ENCODE measurements at regions not wholly inside any gene's neighbourhood (a gene's known extent, or its start where the extent isn't known, plus 50 kb on each side); places are given as distances from the start of the nearest gene placed in this dataset.

DNA sequence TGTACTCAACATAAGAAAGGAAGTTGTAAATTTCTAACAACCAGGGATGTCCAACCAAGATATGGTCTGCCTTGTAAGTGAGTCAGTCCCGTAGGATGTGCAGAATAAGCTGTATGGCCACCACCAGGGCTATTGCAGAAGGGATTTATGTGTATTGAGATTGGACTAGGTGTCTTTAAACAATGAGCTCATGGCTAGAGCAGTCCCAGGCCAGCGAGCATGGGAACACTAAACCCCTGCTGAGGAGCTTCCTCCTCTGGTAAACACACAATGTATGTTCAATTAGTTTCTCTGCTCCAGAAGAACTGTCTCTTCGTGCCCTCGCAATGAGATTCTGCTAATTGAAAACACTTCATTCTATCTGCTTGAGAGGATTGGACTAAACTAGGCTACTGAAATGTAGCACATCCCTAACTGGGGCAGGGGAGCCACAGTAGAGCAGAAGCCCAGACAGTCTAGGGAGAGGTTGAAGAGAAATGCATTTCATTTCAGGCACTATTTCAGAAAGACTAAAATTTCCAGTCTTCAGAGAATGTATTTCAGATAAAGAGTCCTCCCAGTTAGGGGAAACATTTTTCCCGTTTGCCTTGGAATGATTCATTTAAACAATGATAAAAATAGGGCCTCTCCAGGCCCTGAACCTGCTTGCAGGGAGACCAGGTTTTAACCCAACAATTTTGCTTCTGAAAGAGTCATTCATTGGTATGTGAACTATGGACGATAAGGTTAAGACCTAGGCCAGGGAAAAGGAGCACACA, 154.7 kb downstream of the FAM114A2 start:
- Histone ChIP-seq H3K4me1 (ENCODE audit: control insufficient read depth, extremely low read depth, insufficient read depth, low read length) (no peaks in the 10 kb centered on the region), H3K79me2 (ENCODE audit: control insufficient read depth, insufficient read depth, low read length) (no peaks in the 10 kb centered on the region), H4K20me1 (ENCODE audit: control insufficient read depth, extremely low read depth, insufficient read depth, low read length) (no peaks in the 10 kb centered on the region), H3K36me3 (ENCODE audit: control insufficient read depth in 2 of 2, extremely low read depth in 1 of 2, insufficient read depth in 2 of 2, low read length in 2 of 2) (no peaks in the 10 kb centered on the region), H3K9ac (ENCODE audit: control insufficient read depth, extremely low read depth, insufficient read depth, low read length) (no peak overlapping the region), H3K4me3 (ENCODE audit: control insufficient read depth in 2 of 3, extremely low read depth in 1 of 3, insufficient read depth in 2 of 3, low read depth in 1 of 3, low read length in 3 of 3) (no peak overlapping the region), H3K4me2 (ENCODE audit: control insufficient read depth, extremely low read depth, insufficient read depth, low read depth, low read length) (no peak overlapping the region), H2AFZ (ENCODE audit: control insufficient read depth, low read length) (no peak overlapping the region), H3K9me1 (ENCODE audit: control insufficient read depth, extremely low read depth, insufficient read depth, low read length) (no peaks in the 10 kb centered on the region), H3K9me3 (ENCODE audit: control insufficient read depth, low read depth, low read length) (no peaks in the 10 kb centered on the region), H3K27me3 (ENCODE audit: control insufficient read depth, extremely low read depth, insufficient read depth, low read length) (no peaks in the 10 kb centered on the region), H3K27ac (ENCODE audit: control insufficient read depth, insufficient read depth, low read length) (no peak overlapping the region)
- DNase-seq (ENCODE audit: low read depth, low spot score): no peak
- TF ChIP-seq, protein P1, sequence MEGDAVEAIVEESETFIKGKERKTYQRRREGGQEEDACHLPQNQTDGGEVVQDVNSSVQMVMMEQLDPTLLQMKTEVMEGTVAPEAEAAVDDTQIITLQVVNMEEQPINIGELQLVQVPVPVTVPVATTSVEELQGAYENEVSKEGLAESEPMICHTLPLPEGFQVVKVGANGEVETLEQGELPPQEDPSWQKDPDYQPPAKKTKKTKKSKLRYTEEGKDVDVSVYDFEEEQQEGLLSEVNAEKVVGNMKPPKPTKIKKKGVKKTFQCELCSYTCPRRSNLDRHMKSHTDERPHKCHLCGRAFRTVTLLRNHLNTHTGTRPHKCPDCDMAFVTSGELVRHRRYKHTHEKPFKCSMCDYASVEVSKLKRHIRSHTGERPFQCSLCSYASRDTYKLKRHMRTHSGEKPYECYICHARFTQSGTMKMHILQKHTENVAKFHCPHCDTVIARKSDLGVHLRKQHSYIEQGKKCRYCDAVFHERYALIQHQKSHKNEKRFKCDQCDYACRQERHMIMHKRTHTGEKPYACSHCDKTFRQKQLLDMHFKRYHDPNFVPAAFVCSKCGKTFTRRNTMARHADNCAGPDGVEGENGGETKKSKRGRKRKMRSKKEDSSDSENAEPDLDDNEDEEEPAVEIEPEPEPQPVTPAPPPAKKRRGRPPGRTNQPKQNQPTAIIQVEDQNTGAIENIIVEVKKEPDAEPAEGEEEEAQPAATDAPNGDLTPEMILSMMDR (optimal IDR thresholded peaks at IDR 0.05 in 1 of 3, IDR thresholded peaks at IDR 0.05 in 1 of 3, conservative IDR thresholded peaks at IDR 0.05 in 1 of 3; ENCODE audit: extremely low read depth in 1 of 3, insufficient read depth in 2 of 3, low read length in 3 of 3): no peak
- no peak for TF ChIP-seq EZH2 (IDR thresholded peaks at IDR 0.05; ENCODE audit: low read length)
- dilution Hi-C loops (cut with MboI; ENCODE audit: extremely low pct_ligation_motif_present, low sequenced_read_pairs): no loop called here
- FAIRE-seq: no peak

DNA sequence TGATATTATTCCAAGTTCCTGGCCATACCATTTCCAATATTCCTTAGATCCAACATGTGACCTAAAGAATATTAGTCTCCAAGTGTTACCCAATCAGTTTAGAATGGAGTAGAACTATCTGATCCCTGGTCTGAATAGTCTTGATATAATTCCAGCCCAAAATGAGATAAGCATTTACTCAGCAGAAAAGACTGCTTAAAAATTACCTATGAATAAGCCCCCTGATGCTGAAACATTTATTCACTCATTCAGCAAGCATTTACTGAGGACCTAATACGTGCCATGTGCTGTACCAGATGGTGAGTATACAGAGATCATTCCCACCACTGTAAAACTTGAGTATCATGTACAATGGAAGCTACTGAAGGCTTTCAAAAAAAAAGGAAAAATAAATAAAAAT, 157.0 kb downstream of the FAM114A2 start:
- no peaks in the 10 kb centered on the region for H3K9me3 ChIP-seq (ENCODE audit: control insufficient read depth, low read depth, low read length)
- dilution Hi-C loops (cut with MboI; ENCODE audit: extremely low pct_ligation_motif_present, low sequenced_read_pairs): no loop called here
- H3K27me3 ChIP-seq (ENCODE audit: control insufficient read depth, extremely low read depth, insufficient read depth, low read length): no peaks in the 10 kb centered on the region
- H3K4me1 ChIP-seq (ENCODE audit: control insufficient read depth, extremely low read depth, insufficient read depth, low read length): no peaks in the 10 kb centered on the region
- no peak for DNase-seq (ENCODE audit: low read depth, low spot score)
- no peaks in the 10 kb centered on the region for H3K79me2 ChIP-seq (ENCODE audit: control insufficient read depth, insufficient read depth, low read length)
- no peak overlapping the region for H3K9ac ChIP-seq (ENCODE audit: control insufficient read depth, extremely low read depth, insufficient read depth, low read length)
- TF ChIP-seq, protein P1 (optimal IDR thresholded peaks at IDR 0.05 in 1 of 3, IDR thresholded peaks at IDR 0.05 in 1 of 3, conservative IDR thresholded peaks at IDR 0.05 in 1 of 3; ENCODE audit: extremely low read depth in 1 of 3, insufficient read depth in 2 of 3, low read length in 3 of 3): no peak
- no peak for TF ChIP-seq EZH2 (IDR thresholded peaks at IDR 0.05; ENCODE audit: low read length)
- H3K36me3 ChIP-seq (ENCODE audit: control insufficient read depth in 2 of 2, extremely low read depth in 1 of 2, insufficient read depth in 2 of 2, low read length in 2 of 2): no peaks in the 10 kb centered on the region
- H4K20me1 ChIP-seq (ENCODE audit: control insufficient read depth, extremely low read depth, insufficient read depth, low read length): no peaks in the 10 kb centered on the region
- no peak overlapping the region for H3K4me3 ChIP-seq (ENCODE audit: control insufficient read depth in 2 of 3, extremely low read depth in 1 of 3, insufficient read depth in 2 of 3, low read depth in 1 of 3, low read length in 3 of 3)
- no peak overlapping the region for H3K4me2 ChIP-seq (ENCODE audit: control insufficient read depth, extremely low read depth, insufficient read depth, low read depth, low read length)
- H2AFZ ChIP-seq (ENCODE audit: control insufficient read depth, low read length): no peak overlapping the region
- no peak for FAIRE-seq
- no peaks in the 10 kb centered on the region for H3K9me1 ChIP-seq (ENCODE audit: control insufficient read depth, extremely low read depth, insufficient read depth, low read length)
- H3K27ac ChIP-seq (ENCODE audit: control insufficient read depth, insufficient read depth, low read length): no peak overlapping the region
